ENCODE measurements at regions not wholly inside any gene's neighbourhood (a gene's known extent, or its start where the extent isn't known, plus 50 kb on each side); places are given as distances from the start of the nearest gene placed in this dataset.

GRCh38 chr2:108067820-108068405 lies 81.6 kb downstream of the SLC5A7 start:
- no peak for DNase-seq

GRCh38 chr2:108069515-108070310 lies 83.4 kb downstream of the SLC5A7 start:
- no peak for DNase-seq

GRCh38 chr2:108073415-108074072 lies 87.2 kb downstream of the SLC5A7 start:
- DNase-seq, result no peak

GRCh38 chr2:108074150-108074549 lies 87.8 kb downstream of the SLC5A7 start:
- DNase-seq, result peak; percentile 81

- peak; percentile 55 for DNase-seq
Measured at GRCh38 chr2:108074946-108075345, 88.6 kb downstream of the SLC5A7 start.

GRCh38 chr2:108076527-108076926 lies 90.2 kb downstream of the SLC5A7 start:
- DNase-seq, result peak; percentile 30

- no peak for DNase-seq
Measured at GRCh38 chr2:108079736-108080135, 93.4 kb downstream of the SLC5A7 start.

GRCh38 chr2:108080177-108080576 lies 93.9 kb downstream of the SLC5A7 start:
- no peak for DNase-seq

GRCh38 chr2:108082978-108083377 lies 96.7 kb downstream of the SLC5A7 start:
- no peak for DNase-seq

- DNase-seq, result no peak
Measured at GRCh38 chr2:108084311-108084710, 98.0 kb downstream of the SLC5A7 start.

- no peak for DNase-seq
Measured at GRCh38 chr2:108092886-108093285, 106.6 kb downstream of the SLC5A7 start.

- no peak for DNase-seq
Measured at GRCh38 chr2:108101481-108101880, 115.2 kb downstream of the SLC5A7 start.

- DNase-seq, result no peak
Measured at GRCh38 chr2:108106731-108107130, 120.4 kb downstream of the SLC5A7 start.

GRCh38 chr2:108111936-108112335 lies 125.6 kb downstream of the SLC5A7 start:
- DNase-seq, result no peak

- DNase-seq, result no peak
Measured at GRCh38 chr2:108115868-108116267, 123.9 kb upstream of the SULT1C3 start.

- no peak for DNase-seq
Measured at GRCh38 chr2:108118996-108119395, 120.8 kb upstream of the SULT1C3 start.

GRCh38 chr2:108119492-108119891 lies 120.3 kb upstream of the SULT1C3 start:
- DNase-seq, result no peak

GRCh38 chr2:108124736-108125495 lies 114.9 kb upstream of the SULT1C3 start:
- DNase-seq, result no peak

GRCh38 chr2:108125581-108125980 lies 114.2 kb upstream of the SULT1C3 start:
- DNase-seq, result peak; percentile 61

GRCh38 chr2:108128249-108128648 lies 111.5 kb upstream of the SULT1C3 start:
- DNase-seq, result no peak

- no peak for DNase-seq
Measured at GRCh38 chr2:108129636-108130035, 110.1 kb upstream of the SULT1C3 start.

GRCh38 chr2:108133457-108133856 lies 106.3 kb upstream of the SULT1C3 start:
- no peak for DNase-seq

GRCh38 chr2:108139521-108139920 lies 100.2 kb upstream of the SULT1C3 start:
- DNase-seq, result no peak

Data from NCI-H2171 treated with DMSO at 0.1 percent for 48 hours (cell line).